Epithelial cell of esophagus (primary cell): ENCODE measurements at regions not wholly inside any gene's neighbourhood (a gene's known extent, or its start where the extent isn't known, plus 50 kb on each side); places are given as distances from the start of the nearest gene placed in this dataset.

Experiments used
- DNase-seq: peaks from one replicate; pipeline ENCODE4 v3.0.0; 2010; ENCODE audit warnings: low read depth
- H3K4me3 ChIP-seq: 2 replicates; pipeline ENCODE4 v1.5.1; 2011; ENCODE audit warnings: mild to moderate bottlenecking, low read length, control low read depth
- TF ChIP-seq, protein P1 (sequence below): IDR thresholded peaks from 2 replicates; pipeline ENCODE4 v1.5.1; 2011; ENCODE audit warnings: low read depth, mild to moderate bottlenecking, low read length, control low read depth, inconsistent platforms; ENCODE audit not compliant: insufficient read depth; ENCODE audit errors: missing control alignments

DNA sequence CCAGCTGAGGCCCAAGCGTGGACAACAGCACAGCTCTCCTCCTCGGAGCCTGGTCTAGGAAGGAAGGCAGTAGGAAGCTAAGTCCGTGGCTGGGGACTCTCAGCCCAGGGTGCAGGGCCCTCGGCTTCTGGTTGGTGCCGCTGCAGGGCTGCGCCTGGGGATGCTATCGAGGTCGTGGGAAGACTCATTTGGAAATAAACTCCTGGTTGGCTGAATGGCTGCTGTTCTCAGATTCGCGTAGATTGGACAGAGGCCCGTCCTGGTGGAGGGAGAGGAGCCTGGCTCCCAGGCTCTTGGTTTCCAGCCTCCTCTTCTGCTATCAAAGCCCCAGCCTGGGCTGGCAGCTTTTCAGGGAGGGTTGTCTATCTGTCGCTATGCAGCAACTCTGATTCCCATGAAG, 152.6 kb upstream of the FZD8 start:
- no peak overlapping the region for H3K4me3 ChIP-seq
- DNase-seq: no peak
- TF ChIP-seq, protein P1, sequence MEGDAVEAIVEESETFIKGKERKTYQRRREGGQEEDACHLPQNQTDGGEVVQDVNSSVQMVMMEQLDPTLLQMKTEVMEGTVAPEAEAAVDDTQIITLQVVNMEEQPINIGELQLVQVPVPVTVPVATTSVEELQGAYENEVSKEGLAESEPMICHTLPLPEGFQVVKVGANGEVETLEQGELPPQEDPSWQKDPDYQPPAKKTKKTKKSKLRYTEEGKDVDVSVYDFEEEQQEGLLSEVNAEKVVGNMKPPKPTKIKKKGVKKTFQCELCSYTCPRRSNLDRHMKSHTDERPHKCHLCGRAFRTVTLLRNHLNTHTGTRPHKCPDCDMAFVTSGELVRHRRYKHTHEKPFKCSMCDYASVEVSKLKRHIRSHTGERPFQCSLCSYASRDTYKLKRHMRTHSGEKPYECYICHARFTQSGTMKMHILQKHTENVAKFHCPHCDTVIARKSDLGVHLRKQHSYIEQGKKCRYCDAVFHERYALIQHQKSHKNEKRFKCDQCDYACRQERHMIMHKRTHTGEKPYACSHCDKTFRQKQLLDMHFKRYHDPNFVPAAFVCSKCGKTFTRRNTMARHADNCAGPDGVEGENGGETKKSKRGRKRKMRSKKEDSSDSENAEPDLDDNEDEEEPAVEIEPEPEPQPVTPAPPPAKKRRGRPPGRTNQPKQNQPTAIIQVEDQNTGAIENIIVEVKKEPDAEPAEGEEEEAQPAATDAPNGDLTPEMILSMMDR: no peak

DNA sequence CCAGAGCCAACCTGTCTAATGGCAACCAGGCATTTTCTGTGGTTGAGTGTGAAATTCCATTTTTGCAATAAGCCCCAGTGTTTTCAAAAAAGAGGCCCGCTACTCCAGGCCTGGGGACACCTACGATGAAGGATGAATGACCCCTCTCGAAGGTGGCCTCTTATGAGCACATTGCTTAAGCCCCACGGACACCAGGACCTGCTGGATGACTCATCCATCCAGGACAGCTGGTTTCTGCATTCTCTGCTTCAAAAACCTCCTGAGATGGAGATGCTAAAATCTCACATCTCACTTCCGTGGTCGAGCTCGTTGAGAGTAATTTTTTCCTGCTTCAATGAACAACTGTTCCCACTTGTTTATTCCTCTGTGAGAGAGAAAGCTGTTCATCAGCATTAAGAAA, 150.2 kb upstream of the FZD8 start:
- no peak for DNase-seq
- no peak overlapping the region for H3K4me3 ChIP-seq
- TF ChIP-seq, protein P1: no peak

DNA sequence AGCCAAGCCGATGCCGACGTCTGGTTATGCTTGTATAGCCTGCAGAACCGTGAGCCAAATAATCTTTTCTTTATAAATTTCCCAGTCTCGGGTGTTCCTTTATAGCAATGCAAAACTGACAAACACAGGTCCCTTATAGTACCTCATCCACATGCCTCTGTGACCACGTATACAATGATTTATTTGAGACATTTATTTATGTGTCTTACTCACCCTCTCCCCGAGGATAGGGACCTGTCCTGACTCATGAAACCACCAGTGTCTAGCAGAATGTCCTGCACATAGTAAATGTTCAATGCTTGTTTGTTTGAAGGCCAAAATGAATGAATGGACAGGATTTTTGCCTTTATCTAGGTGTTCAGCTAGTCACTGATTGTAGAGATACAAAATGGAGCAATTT, 147.9 kb upstream of the FZD8 start:
- no peak overlapping the region for H3K4me3 ChIP-seq
- peak; percentile 88 for DNase-seq
- TF ChIP-seq, protein P1: no peak

DNA sequence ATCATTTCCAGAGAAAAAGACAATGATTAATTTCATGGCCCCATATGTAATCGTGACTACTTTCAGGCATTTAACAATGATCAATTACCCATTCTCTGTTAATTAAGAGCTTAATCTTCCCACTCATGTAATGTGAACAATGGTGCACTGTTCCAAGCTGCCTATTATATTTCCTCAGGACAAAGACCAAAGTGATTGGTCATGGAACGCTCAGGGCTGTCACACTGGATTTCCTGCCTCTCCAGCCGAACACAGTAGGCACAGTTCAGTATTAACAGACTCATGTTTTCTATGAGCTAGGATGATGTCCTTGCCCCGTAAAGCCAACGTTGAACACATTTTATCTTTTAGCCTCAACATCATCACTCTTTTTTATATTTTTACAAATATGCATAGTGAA, 142.7 kb upstream of the FZD8 start:
- no peak overlapping the region for H3K4me3 ChIP-seq
- TF ChIP-seq, protein P1: no peak
- peak; percentile 32 for DNase-seq

DNA sequence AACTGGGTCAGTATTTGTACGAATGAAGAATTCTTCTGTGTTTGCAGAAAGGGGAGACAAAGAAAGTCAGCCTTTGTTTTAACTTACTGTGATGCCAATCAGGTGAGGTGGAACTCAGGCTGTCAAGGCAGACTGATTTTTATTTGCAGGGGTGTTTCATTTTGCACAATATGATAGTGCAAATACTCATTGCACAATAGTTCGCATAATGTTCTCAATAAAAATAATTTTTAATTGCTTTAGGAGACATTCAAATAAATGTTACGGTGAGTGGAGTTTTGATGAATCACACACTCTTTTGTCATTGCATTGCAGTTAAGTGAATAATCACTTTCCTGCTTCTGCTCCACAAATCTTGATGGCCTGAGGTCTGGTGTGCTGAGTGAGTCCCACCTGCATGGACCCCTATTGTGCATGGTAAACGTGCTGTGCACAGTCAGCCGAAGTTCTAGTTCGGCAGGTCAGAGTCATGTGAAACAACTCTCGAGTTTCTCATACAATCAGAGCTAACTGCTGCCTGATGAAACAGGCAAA, 141.3 kb upstream of the FZD8 start:
- TF ChIP-seq, protein P1: no peak
- no peak overlapping the region for H3K4me3 ChIP-seq
- peak; percentile 87 for DNase-seq

DNA sequence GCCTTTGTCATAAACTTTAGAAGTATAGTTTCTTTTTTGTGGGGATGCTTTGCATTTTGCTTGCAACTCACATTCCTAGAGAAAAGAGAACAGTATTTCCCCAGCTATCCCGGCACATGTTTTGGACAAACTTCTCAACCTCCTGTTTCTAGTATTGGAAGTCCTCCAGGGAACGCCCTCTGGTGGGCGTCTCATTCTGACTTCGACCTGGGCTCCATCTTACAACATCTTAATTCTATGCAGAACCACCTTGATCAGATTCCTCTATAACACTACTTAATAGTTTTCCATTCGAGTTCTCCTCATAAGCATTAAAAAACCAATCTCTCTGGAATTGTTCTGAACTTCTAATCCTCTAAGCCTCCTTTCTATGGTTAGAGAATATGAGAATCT, 139.5 kb upstream of the FZD8 start:
- peak; percentile 15 for DNase-seq
- no peak overlapping the region for H3K4me3 ChIP-seq
- TF ChIP-seq, protein P1: no peak

DNA sequence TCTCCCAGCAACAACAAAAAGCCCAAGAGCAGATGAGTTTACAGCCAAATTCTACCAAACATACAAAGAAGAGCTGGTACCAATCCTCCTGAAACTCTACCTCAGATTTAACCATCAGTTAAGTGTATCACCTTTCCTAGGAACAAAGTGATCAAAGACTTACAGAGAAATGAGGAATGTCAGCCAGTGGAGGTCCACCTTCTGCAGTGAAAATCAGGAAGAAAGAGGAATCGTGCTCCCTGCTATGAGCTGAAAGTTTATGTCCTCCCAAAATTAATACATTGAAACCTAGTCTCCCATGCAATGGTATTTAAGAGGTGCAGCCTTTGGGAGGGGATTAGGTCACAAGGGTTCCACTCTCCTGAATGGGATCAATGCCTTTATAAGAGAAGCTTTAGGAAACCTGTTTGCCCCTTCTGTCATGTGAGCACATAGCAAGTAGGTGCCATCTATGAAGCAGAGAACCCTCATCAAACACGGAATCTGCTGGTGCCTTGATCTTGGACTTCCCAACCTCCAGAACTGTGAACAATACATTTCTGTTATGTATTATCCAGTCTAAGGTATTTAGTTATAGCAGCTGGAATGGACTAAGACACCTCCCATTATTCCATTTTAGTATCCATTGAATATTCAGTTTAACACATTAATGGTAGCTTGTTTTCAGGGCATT, 139.0 kb upstream of the FZD8 start:
- DNase-seq: peak; percentile 40
- no peak overlapping the region for H3K4me3 ChIP-seq
- TF ChIP-seq, protein P1: peak; percentile 26
